ENCODE measurements at regions not wholly inside any gene's neighbourhood (a gene's known extent, or its start where the extent isn't known, plus 50 kb on each side); places are given as distances from the start of the nearest gene placed in this dataset.

DNA sequence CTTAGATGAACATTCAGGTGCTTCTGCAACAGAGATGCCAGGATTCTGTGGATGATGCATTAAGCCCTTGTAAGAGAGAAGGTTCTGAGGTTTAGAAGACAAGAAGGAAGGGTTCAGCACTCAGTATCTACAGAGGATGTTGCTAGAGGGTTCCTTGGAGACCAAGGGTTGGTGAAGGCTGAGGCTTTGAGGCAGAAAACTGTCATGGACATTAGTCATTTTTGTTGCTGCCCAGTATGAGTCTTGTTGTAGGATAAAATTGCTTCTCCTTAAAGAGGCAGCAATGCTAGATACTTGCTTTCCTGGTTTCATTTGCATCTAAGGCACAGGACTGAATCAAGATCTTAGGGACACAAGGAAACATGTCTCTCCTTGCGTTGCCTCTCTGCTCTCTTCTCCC lies 319.4 kb upstream of the NFIA start:
- no peak overlapping the region for H3K27ac Mint-ChIP-seq (ENCODE audit: unreplicated experiment)
- TF ChIP-seq, protein P1, sequence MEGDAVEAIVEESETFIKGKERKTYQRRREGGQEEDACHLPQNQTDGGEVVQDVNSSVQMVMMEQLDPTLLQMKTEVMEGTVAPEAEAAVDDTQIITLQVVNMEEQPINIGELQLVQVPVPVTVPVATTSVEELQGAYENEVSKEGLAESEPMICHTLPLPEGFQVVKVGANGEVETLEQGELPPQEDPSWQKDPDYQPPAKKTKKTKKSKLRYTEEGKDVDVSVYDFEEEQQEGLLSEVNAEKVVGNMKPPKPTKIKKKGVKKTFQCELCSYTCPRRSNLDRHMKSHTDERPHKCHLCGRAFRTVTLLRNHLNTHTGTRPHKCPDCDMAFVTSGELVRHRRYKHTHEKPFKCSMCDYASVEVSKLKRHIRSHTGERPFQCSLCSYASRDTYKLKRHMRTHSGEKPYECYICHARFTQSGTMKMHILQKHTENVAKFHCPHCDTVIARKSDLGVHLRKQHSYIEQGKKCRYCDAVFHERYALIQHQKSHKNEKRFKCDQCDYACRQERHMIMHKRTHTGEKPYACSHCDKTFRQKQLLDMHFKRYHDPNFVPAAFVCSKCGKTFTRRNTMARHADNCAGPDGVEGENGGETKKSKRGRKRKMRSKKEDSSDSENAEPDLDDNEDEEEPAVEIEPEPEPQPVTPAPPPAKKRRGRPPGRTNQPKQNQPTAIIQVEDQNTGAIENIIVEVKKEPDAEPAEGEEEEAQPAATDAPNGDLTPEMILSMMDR (conservative IDR thresholded peaks at IDR 0.05) = no peak

DNA sequence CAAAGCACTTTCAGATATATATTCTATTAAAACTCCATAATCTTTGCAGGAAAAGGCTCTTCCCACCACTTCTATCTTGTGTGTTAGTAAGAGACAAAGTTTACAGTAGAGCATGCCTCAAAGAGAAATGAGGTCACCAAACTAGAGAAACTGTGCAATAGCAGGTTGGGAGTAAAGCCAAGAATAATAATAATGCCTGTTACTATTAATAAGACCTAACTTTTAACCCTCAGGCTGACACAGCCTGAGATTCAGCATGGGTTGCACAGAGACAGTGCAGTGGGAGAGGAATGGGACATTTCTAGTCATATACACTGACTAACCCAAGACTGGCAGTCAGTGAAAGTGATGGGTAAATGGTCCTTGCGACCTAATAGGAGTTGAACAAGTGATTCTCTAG lies 320.2 kb upstream of the NFIA start:
- Mint-ChIP-seq H3K9me3 (peaks cover 5% of the 10 kb centered on the region), H3K4me1 (peaks cover 4% of the 10 kb centered on the region), H3K4me3 (no peak overlapping the region), H3K27ac (ENCODE audit: unreplicated experiment) (no peak overlapping the region), H3K36me3 (ENCODE audit: low read depth) (peaks cover 5% of the 10 kb centered on the region), H3K27me3 (ENCODE audit: low read depth) (no peaks in the 10 kb centered on the region)
- TF ChIP-seq, protein P1 (conservative IDR thresholded peaks at IDR 0.05) = no peak
- DNase-seq (ENCODE audit: low read depth, low spot score) = no peak

More for the DNA sequence above, 319.4 kb upstream of the NFIA start:
- Mint-ChIP-seq H3K4me3 (no peak overlapping the region), H3K4me1 (peaks cover 4% of the 10 kb centered on the region), H3K27me3 (ENCODE audit: low read depth) (no peaks in the 10 kb centered on the region), H3K9me3 (peaks cover 5% of the 10 kb centered on the region), H3K36me3 (ENCODE audit: low read depth) (peaks cover 5% of the 10 kb centered on the region)
- DNase-seq (ENCODE audit: low read depth, low spot score) = no peak

DNA sequence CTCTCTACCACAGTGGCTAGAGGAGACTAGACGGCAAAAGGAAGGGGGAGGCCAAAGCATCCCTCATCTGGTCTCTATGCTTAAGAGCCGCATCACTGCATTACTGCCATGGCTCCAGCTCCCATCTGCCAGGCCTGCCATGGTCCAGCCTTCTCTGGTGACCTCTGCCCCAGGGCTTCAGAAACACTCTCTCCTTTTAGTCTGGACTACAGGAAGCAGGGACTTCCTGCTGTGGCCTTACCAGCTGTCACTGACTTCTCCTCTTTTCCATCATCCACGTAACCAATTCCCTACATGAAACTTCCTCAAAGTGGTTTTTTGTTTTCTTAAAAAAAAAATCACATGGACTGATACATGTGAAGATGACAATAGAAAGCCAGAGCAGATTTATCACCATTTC lies 323.1 kb upstream of the NFIA start:
- Mint-ChIP-seq H3K27me3 (ENCODE audit: low read depth) (no peaks in the 10 kb centered on the region), H3K36me3 (ENCODE audit: low read depth) (no peaks in the 10 kb centered on the region), H3K9me3 (no peaks in the 10 kb centered on the region), H3K4me1 (peaks cover 4% of the 10 kb centered on the region), H3K4me3 (no peak overlapping the region), H3K27ac (ENCODE audit: unreplicated experiment) (no peak overlapping the region)
- TF ChIP-seq, protein P1 (conservative IDR thresholded peaks at IDR 0.05) = no peak
- DNase-seq (ENCODE audit: low read depth, low spot score) = no peak

DNA sequence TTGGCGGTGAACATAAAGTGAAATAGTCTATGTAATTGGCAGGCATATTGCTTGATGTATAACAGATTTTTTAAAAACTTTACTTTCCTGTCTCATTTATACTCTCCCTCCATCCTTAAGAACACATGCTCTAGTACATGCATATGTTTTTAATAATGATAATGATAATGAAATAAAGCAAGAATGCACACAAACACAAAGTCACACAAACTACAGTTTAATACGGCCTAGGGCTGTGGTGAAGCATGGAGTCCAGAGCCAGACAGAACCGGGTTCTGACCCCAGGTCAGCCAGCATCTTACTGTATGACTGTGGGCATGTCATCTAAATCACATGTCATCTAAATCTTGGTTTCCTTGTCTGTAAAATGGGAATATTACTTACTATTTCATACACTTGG lies 324.9 kb upstream of the NFIA start:
- Mint-ChIP-seq H3K27me3 (ENCODE audit: low read depth) (no peaks in the 10 kb centered on the region), H3K4me1 (peaks cover 4% of the 10 kb centered on the region), H3K27ac (ENCODE audit: unreplicated experiment) (no peak overlapping the region), H3K4me3 (no peak overlapping the region), H3K36me3 (ENCODE audit: low read depth) (no peaks in the 10 kb centered on the region), H3K9me3 (no peaks in the 10 kb centered on the region)
- TF ChIP-seq, protein P1 (conservative IDR thresholded peaks at IDR 0.05) = no peak
- no peak for DNase-seq (ENCODE audit: low read depth, low spot score)

DNA sequence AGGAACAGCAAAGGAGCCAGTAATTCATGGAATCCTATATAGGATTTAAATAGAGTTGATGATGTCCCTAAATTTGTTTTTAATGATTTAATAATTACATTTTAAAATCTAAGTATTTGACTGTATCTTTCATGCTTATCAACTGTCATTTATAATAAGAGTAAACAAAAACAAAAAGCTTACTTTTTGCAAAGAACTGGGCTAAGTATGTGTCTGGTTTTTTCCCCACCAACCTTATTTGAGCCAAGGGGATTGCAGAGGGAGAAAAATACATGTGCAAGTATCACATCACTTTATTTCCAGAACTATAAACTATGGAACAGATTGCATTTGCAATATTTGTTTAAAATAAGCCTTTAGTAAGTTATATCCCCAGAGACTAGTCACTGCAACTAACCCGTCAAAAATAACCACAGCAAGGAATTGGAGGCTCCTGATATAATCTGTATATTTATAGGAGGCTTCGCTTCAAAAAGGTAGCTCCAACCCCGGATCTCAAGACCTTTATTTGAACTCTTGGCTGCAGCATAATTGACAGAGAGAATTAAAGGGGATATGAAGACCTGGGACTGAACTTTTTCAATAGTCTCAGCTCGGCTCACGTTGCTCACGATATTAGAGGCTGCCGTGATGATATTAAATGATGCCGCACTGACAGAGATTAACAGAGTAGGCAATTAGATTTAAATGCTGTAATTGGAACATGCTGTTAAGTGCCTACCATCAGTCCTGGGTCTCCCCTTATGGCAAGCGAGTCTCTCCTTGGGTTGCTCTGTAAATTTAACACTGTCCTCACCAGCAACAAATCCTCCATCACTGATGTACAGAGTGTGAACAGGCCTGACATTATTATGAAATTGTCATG lies 329.1 kb upstream of the NFIA start:
- H3K4me3 Mint-ChIP-seq = no peak overlapping the region
- DNase-seq (ENCODE audit: low read depth, low spot score) = no peak
- H3K9me3 Mint-ChIP-seq = peaks cover 10% of the 10 kb centered on the region
- TF ChIP-seq, protein P1 (conservative IDR thresholded peaks at IDR 0.05) = no peak
- H3K4me1 Mint-ChIP-seq = no peaks in the 10 kb centered on the region
- H3K27me3 Mint-ChIP-seq (ENCODE audit: low read depth) = no peaks in the 10 kb centered on the region
- peaks cover 6% of the 10 kb centered on the region for H3K36me3 Mint-ChIP-seq (ENCODE audit: low read depth)
- H3K27ac Mint-ChIP-seq (ENCODE audit: unreplicated experiment) = no peak overlapping the region
